IPS-15b (cell line): ENCODE measurements at regions not wholly inside any gene's neighbourhood (a gene's known extent, or its start where the extent isn't known, plus 50 kb on each side); places are given as distances from the start of the nearest gene placed in this dataset.

Experiments used
- H3K27me3 ChIP-seq: one replicate; pipeline ENCODE4 v1.6.1; 2013; ENCODE audit warnings: low read length; ENCODE audit not compliant: control insufficient read depth, insufficient read depth
- H3K36me3 ChIP-seq: one replicate; pipeline ENCODE4 v1.6.1; 2013; ENCODE audit warnings: low read length; ENCODE audit not compliant: control insufficient read depth, insufficient read depth
- H3K4me1 ChIP-seq: one replicate; pipeline ENCODE4 v1.6.1; 2013; ENCODE audit warnings: mild to moderate bottlenecking, low read length; ENCODE audit not compliant: control insufficient read depth, insufficient read depth
- H3K4me3 ChIP-seq: one replicate; pipeline ENCODE4 v1.5.1; 2013; ENCODE audit warnings: low read depth, low read length
- H3K9ac ChIP-seq: one replicate; pipeline ENCODE4 v1.6.1; 2013; ENCODE audit warnings: low read depth, mild to moderate bottlenecking, low read length
- H3K9me3 ChIP-seq: one replicate; pipeline ENCODE4 v1.6.1; 2013; ENCODE audit warnings: mild to moderate bottlenecking, low read length; ENCODE audit not compliant: control insufficient read depth, insufficient read depth

DNA sequence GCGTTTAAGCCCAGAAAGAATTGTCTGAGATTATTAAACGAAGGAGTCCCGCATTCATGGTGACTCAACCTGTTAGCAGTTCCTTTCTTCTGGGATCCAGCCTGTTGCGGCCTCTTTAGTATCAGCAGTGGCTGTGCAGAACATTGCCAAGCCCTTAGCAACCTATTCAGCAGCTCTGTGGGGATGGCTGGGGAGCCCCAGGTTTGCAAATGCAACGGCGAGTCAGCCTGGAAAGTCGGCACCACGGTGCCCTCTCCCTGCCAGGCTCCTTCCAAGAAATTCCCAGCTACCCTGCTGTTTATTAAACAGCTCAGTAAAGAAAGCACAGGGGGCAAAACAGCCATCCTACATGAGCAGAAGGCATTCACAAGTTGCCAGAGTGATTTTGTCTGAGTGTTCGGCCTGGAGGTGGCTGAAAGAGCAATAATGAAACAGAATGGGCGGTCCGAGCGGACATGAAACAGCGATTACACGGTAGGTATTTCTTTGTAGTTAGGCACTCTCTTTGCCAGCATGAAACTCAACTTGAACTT lies 198.3 kb downstream of the BAMBI start:
- Histone ChIP-seq H3K36me3 (no peaks in the 10 kb centered on the region), H3K9ac (no peak overlapping the region), H3K4me3 (no peak overlapping the region), H3K9me3 (no peaks in the 10 kb centered on the region), H3K27me3 (no peaks in the 10 kb centered on the region), H3K4me1 (peaks cover 2% of the 10 kb centered on the region)

DNA sequence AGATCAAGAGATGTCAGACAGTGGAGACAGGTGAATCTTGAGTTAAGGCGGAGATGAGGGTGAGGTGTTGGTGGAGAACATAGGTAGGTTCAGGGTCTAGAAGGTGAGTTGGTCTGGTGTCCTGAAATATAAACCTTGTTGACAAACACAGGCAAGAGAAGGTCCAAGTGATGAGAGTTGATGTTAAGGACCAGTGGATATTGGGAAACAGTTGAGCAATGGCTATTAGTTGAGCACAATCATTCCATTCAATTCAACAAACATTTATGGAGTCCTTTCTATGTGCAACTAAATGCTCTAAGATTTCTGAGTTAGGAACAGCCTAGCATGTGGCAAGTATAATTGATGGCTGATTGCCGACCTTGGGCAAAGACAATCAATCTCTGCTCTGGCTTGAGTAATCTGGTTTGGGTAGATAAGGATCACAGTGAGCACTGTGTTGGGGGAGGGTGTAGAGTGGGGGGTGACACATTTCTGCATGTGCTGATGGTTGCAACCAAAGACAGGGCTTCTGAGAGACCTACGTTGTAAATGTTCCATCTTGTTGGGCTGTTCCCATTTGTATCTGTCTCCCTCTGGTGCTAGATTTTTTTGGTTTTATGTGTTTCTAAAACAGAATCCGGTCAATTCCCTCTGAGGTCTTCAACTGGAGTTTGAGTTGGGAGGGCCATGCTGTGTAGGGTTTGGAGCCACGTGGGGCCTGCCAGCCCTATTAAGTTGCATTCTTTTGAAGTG lies 201.1 kb downstream of the BAMBI start:
- Histone ChIP-seq H3K9me3 (no peaks in the 10 kb centered on the region), H3K4me3 (no peak overlapping the region), H3K4me1 (peaks cover 2% of the 10 kb centered on the region), H3K36me3 (no peaks in the 10 kb centered on the region), H3K9ac (no peak overlapping the region), H3K27me3 (no peaks in the 10 kb centered on the region)

DNA sequence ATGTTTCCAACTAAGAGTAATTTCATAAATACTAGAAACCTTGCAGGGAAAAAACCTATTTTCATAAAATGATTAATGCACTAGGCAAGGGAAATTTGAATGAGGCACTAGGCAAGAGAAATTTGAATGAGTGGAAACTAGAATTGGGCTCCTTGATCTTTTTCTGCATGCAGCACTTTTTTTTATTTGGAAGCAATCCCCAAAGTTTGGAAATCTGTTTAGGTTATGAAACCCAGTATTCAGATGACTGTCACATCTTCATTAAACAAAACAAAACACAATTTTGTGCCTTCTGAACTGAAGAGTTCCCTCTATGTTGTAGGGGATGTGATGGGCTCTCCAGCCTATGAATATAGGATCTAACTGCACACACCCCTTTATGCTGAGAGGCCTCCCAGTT lies 201.9 kb downstream of the BAMBI start:
- Histone ChIP-seq H3K27me3 (no peaks in the 10 kb centered on the region), H3K36me3 (no peaks in the 10 kb centered on the region), H3K4me1 (peaks cover 2% of the 10 kb centered on the region), H3K4me3 (no peak overlapping the region), H3K9me3 (no peaks in the 10 kb centered on the region), H3K9ac (no peak overlapping the region)

DNA sequence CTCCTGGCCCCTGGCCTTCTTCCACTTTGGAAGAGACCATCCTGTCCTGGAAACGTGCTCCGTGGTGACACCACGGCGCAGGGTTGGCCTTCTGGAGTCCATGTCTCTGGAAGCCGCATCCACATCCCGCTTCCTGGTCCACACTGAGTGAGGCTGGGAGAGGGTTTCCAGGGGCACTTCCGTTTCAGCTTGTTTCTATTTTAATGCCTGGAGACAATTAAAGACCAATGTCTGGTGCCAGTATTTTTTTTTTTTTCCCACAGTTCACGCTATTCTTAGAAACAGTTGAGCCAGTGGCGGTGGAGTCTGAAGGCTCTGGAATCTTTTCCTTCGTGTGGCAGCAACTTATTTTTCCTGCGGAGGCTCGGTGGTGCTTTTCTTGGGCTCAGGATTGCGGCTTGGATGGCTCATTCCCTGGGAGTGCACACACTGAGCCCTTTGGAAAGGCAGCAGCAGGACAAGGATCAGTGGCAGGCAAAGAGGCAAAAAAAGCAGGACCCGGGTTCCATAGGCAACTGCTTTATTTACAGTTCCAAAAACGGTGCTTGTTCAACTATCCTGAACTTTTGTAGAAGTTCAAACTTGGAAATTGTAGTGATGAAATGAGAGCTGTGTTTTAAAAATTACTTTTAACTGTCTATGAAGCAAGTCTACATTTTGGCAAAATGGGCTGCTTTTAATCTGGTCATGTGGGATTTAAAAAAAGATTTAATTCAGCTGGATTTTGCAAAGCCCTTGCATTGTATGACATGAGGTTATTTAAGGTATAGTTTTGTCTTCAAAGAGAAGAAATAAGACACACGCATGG lies 202.8 kb downstream of the BAMBI start:
- H3K4me3 ChIP-seq, result no peak overlapping the region
- H3K9ac ChIP-seq, result peak overlapping the region; percentile 27
- no peaks in the 10 kb centered on the region for H3K36me3 ChIP-seq
- no peaks in the 10 kb centered on the region for H3K27me3 ChIP-seq
- H3K9me3 ChIP-seq, result no peaks in the 10 kb centered on the region
- H3K4me1 ChIP-seq, result peaks cover 2% of the 10 kb centered on the region

DNA sequence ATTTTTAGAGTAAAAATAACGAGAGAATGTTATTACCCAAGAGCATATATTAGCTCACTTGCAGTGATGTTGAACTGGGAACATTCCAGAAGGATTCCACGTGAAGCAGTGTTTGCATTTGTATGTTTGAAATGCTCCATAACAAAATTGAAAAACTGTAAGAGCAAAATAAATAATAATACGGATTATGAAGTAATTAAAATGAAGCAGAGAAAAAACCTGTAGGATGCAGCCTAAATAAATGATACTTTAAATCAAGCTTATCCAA lies 203.3 kb downstream of the BAMBI start:
- no peaks in the 10 kb centered on the region for H3K27me3 ChIP-seq
- no peaks in the 10 kb centered on the region for H3K36me3 ChIP-seq
- H3K4me3 ChIP-seq, result no peak overlapping the region
- no peaks in the 10 kb centered on the region for H3K9me3 ChIP-seq
- H3K9ac ChIP-seq, result no peak overlapping the region
- peaks cover 2% of the 10 kb centered on the region for H3K4me1 ChIP-seq

DNA sequence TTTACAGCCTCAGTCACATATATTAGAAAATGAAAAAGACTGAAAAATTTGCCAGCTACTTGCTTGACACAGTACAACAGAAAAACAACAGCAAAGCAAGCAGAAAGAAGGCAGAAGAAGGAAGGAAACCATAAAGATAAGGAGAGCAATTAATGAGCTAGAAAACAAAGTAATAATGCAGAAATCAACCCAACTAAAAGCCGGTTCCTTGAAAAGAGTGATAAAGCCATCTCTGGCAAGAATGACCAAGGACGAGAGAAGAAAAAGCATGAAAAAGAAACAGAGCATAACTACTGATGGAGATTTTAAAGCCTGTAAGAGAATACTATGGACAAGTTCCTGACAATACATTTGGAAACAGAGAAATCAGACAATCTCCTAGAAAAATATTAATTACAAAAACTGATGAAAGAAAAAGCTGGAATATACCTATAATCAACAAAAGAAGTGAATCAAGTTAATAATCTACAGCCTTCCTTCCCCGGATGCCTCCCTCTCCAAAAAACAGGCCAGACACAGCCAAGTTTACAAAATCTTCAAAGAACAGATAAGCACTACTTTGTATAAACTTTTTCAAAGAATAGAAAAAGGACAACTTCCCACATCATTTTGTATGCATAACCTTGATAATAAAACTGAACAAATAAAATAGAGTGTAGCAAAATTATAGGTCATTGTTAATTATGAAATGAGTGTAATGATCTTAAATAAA lies 204.0 kb downstream of the BAMBI start:
- no peaks in the 10 kb centered on the region for H3K27me3 ChIP-seq
- no peaks in the 10 kb centered on the region for H3K36me3 ChIP-seq
- H3K9me3 ChIP-seq, result no peaks in the 10 kb centered on the region
- H3K4me1 ChIP-seq, result no peaks in the 10 kb centered on the region
- no peak overlapping the region for H3K4me3 ChIP-seq
- no peak overlapping the region for H3K9ac ChIP-seq

DNA sequence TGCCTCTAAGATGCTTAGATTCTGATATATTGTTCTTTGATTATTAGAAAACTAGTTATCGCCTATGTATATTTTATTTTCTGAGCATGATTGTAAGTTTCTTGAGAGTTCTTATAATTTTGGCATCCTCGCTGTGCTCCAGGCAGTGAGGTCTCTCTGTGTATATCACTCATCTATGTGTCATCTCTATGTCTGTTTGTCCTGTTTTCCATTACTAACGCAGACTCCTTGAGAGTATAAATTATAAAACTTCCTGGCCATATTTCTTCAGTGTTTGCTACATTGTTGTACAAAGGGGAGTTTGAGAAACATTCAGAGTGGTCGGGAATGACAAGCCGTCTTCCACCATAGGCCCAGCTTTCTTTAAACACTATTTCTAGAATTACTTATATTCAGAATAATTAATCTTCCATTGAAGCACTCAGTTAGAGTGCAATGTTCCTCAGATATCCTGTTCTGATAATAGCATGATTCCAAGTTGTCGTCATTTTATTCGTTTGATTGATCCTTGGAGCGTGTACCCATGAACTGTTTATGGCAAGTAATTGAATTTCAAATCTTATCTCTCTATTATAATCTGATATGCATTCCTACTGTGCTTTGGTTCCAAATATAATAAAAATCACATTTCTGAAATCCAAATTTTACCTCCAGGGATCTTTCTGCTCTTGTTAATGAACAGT lies 206.6 kb downstream of the BAMBI start:
- Histone ChIP-seq H3K36me3 (no peaks in the 10 kb centered on the region), H3K4me3 (no peak overlapping the region), H3K27me3 (no peaks in the 10 kb centered on the region), H3K9me3 (no peaks in the 10 kb centered on the region), H3K9ac (no peak overlapping the region), H3K4me1 (no peaks in the 10 kb centered on the region)

DNA sequence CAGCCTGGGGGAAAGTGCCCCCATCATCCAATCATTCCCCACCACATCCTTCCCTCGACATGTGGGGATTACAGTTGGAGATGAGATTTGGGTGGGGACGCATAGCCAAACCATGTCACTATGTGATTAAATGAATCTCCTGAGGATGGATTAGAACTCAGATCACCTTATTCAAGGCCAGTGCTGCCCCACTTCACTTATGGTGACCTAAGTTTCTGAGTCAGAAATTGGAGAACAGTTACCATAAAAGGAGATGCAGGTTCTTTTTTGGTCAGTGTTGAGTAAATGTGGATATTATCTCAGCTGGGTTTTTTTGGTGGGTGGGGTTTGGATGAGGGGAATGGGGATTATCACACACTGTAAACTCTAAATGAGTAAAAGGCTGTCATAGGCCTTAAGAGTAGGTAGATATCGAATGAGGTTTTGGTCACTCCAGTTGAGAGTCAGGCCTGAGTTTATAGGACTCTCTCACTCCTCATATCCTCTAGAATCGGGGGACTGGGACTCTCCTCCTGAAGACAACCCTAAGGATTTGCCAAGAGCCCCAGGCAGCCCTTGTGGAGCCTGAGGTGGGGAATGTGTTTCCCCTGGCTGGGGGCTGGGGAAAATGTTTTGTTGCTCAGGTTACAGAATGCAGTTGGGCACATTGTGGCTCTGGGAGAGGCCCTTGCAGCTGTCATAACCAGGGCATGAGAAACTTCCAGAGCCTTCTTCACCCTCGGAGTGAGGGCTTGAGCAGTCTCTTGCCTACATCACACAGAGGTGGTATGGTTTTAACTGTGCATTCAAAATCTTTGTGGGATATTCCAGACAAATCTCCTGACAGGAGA lies 213.0 kb downstream of the BAMBI start:
- H3K27me3 ChIP-seq, result no peaks in the 10 kb centered on the region
- no peaks in the 10 kb centered on the region for H3K36me3 ChIP-seq
- H3K9me3 ChIP-seq, result no peaks in the 10 kb centered on the region
- H3K4me1 ChIP-seq, result no peaks in the 10 kb centered on the region
- H3K9ac ChIP-seq, result no peak overlapping the region
- no peak overlapping the region for H3K4me3 ChIP-seq

DNA sequence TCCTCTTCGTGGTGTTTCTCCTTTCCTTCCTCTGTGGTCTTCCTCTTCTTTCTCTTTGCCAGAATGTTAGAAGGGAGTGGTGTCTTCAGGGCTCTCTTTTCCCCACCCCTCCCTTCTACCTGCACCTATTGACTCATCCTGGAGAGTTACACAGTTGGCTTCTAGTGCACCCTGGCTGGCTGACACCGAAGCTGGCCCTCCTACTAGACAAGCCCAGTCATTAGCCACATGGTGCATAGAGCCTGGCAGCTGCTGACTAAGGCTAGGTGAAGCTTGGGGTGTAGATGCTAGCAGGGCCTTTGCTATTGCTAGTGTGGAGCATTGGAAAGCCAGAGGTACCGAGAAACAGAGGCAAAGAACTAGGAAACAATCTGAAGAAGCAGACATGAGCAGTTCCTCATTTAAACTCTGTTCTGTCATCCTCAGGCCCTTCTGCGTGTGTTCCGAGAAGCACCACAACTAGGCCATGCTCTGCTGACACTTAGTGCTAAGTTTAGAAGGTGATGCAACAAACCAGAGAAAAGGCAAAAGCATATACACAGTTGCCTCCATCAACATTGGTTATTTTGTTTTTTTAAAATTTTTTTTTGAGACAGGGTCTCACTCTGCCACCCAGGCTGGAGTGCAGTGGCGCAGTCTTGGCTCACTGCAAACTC lies 213.9 kb downstream of the BAMBI start:
- H3K9ac ChIP-seq, result no peak overlapping the region
- H3K4me1 ChIP-seq, result no peaks in the 10 kb centered on the region
- H3K27me3 ChIP-seq, result no peaks in the 10 kb centered on the region
- H3K4me3 ChIP-seq, result no peak overlapping the region
- H3K36me3 ChIP-seq, result no peaks in the 10 kb centered on the region
- H3K9me3 ChIP-seq, result no peaks in the 10 kb centered on the region

DNA sequence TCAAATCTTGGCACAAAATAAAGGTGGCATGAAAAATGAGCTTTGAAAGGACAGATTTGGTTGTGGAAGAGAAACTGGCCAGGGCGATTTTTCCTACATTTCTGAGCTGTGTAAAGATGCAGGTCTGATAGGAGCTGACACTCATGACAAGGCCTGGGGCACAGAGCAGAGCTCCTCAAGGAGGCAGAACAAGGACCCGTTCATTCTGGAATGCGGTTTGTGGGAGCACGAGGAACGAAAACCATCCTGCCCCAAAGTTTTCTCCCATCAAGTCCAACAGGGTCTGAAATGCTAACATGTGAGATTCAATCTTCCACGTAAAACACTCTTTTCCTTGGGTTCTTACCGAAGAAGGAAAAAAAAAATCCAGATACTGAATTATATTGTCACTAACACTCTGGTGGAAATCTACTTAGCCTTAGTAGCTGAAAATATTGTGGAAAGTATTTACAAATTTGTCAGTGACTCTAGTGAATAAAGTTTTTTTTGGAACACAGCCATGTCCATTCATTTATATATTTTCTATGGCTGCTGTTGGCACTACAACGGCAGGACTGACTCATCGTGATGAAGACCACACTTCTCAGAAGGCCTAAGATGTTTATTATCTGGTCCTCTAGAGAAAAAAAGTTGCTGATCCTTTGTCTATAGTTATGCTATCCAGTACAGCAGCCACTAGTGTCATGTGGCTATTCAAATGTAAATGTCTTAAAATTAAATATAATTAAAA lies 215.7 kb downstream of the BAMBI start:
- Histone ChIP-seq H3K36me3 (no peaks in the 10 kb centered on the region), H3K9me3 (no peaks in the 10 kb centered on the region), H3K27me3 (no peaks in the 10 kb centered on the region), H3K4me1 (no peaks in the 10 kb centered on the region), H3K4me3 (no peak overlapping the region), H3K9ac (no peak overlapping the region)
